Bone marrow (tissue), 2 donors: ENCODE measurements at regions not wholly inside any gene's neighbourhood (a gene's known extent, or its start where the extent isn't known, plus 50 kb on each side); places are given as distances from the start of the nearest gene placed in this dataset.
"Not testable (repeated sequence)": the region's sequence is repeated elsewhere in the genome, so short reads cannot be mapped to it uniquely, and the experiment has no call there.

Experiments used
- DNase-seq, 2 donors: peaks; one replicate each; lab custom pipeline; 2025; lab: John Stamatoyannopoulos, UW

DNA sequence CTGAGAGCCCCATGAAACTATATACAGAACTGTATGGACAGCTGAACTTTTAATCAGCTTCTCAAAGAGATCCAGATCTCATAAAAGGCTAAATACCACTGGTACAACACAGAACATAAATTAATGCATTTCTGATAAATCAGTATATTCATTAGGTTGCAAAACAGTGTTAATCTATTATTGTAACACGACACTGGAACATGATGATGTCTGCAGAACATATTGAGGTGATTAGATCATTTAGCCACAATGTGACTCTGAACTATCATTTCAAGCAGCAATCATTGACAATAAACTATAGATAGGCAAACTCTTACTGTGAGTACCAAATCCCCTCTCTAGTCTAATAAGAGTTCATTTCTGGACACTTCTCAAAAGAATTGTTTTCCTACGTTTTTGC lies 50.3 kb downstream of the GASK1B start:
- no peak for DNase-seq

DNA sequence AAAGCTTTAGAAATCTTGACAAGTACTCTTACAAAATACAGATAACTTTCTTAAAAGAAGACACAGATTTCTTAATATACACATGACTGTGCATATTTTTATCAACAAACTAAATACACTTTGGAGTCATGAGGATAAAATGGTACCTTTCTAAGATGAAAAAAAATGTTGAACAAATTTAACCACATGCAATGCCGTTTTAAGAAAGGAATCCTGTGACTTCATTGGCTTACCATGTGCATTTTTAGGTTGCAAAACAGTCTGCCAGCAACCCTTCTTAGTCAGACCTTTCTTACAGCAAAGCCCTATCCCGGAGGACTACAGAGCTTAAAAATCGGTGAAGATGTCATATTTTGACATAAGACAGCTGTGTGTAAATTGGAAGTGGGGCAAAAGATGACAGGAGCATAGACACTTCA lies 51.7 kb downstream of the GASK1B start:
- no peak for DNase-seq

DNA sequence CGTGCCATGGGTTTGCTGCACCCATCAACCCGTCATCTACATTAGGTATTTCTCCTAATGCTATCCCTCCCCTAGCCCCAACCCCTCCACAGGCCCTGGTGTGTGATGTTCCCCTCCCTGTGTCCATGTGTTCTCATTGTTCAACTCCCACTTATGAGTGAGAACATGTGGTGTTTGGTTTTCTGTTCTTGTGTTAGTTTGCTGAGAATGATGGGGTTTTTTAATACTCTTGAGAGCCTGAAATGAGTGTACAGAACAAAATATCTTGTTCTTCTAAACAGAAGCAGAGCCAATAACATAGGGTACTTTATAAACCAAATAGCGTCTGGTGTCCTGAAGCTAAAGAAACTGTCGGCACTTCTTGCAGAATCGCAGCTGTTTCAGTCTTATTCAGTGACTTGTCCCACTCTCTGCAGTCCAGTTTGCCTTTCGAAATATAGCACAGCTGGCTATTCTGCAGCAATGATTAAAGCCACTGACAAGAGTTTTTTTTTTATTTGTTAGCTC lies 52.1 kb downstream of the GASK1B start:
- DNase-seq = not testable (repeated sequence)

- no peak for DNase-seq
Measured at GRCh38 chr4:158112611-158113010, 60.2 kb downstream of the GASK1B start.

DNA sequence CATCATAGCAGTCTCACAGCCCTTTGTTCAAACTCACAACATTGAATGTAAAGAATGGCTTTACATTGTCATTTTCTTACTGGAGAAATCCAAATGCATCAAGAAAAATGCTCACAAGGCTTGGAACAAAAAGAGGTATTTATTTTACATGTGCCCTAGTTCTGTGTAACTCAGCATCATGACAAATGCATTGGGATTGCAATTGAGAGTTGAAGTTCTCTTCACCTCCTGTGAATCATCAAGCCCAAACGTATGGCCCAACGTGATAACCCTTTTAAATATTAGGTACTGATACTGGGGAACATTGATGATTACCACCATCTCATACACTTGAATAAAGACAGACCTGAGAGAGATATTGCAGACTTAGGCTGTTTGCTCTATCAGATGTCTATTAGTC lies 61.6 kb downstream of the GASK1B start:
- no peak for DNase-seq

DNA sequence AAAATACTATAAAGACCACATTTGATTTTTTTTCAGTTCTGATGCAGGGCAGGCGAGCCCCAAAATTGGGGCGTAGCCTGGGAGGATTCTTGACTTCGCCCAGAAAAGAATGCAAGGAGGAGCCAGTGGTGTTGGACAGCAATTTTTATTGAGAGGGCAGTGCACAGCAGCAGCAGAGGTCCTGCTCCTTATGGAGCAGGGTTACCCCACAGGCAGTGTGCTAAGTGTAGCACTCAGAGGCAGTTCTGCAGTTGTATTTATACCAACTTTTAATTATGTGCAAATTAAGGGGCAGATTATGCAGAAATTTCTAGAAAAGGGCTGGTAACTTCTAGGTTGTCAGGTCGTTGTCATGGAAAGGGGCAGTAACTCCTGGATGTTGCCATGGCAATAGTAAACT lies 69.9 kb downstream of the GASK1B start:
- no peak for DNase-seq

DNA sequence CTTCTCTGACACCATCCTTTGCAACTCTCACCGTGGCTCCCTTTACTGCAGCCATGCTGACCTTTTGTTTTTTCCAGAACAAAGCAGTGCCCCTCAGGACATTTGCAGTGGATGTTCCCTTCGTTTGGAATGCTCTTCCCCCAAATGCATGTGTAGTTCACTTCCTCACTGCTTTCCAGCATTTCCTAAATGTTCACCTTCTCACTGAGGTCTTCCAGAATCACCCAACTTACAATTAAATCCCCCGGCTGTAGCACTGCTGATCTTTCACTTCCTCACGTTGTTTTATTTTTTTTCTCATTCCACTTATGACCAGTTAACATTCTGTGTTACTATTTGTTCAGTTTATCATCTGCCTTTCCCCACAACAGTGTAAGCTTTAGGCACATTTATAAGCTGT lies 73.1 kb downstream of the GASK1B start:
- no peak for DNase-seq

GRCh38 chr4:158098802-158099201 lies 74.0 kb downstream of the GASK1B start:
- no peak for DNase-seq

DNA sequence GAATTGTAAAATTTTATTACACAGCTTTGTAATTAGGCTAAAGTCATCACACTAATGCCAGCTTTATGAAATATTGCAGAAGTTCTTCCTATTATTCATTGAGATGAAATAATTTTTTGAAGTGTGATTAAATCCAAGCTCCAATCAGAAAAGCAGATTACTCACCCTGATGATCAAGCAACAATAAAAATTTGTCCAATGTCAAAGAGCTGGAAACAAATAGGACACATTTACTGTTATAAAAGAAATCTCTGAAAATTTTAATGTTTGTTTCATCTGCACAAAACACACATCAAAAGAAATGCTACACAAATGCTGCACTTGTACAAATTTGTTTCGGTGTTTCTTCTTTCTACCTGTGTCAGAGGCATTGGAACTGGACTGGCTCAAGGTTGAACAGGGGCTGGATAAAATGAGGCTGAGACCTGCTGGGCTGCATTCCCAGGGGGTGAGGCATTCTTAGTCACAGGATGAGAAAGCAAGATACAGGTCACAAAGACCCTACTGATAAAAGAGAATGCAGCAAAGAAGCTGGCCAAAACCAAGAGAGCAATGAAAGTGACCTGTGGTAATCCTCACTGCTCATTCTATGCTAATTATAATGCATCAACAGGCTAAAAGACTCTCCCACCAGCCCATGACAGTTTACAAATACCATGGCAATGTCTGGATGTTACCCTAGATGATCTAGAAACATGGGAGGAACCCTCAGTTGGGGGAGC lies 78.3 kb downstream of the GASK1B start:
- DNase-seq = no peak

GRCh38 chr4:158090323-158090722 lies 82.5 kb downstream of the GASK1B start:
- no peak for DNase-seq

DNA sequence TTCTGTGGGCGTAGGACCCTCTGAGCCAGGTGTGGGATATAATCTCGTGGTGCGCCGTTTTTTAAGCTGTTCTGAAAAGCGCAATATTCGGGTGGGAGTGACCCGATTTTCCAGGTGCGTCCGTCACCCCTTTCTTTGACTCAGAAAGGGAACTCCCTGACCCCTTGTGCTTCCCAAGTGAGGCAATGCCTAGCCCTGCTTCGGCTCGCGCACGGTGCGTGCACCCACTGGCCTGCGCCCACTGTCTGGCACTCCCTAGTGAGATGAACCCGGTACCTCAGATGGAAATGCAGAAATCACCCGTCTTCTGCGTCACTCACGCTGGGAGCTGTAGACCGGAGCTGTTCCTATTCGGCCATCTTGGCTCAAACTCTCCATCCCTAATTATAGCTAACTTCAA lies 82.9 kb downstream of the GASK1B start:
- DNase-seq = not testable (repeated sequence)

GRCh38 chr4:158080354-158080753 lies 92.5 kb downstream of the GASK1B start:
- no peak for DNase-seq

- DNase-seq = no peak
Measured at GRCh38 chr4:158079661-158080060, 93.2 kb downstream of the GASK1B start.

GRCh38 chr4:158077835-158078234 lies 95.0 kb downstream of the GASK1B start:
- no peak for DNase-seq

DNA sequence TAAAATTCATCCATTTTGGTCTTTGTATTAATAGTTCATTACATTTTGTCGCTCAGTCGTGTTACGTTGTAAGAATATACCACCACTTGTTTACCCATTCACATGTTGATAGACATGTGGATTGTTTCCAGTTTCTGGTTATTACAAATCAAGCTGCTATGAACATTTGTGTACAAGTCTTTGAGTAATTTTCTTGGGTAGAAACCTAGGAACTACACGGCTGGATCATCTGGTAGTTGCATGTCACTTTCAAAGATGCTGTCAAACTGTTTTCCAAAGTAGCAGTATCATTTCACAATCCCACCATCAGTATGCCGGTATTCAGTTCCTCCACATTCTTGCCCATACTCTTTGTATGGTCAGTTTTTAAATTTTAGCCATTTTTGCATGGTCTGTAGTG lies 98.0 kb downstream of the GASK1B start:
- DNase-seq = no peak

- DNase-seq = no peak
Measured at GRCh38 chr4:158071931-158072330, 100.9 kb downstream of the GASK1B start.

GRCh38 chr4:158068068-158068467 lies 104.8 kb downstream of the GASK1B start:
- DNase-seq = no peak

GRCh38 chr4:158067646-158068045 lies 105.2 kb downstream of the GASK1B start:
- no peak for DNase-seq

DNA sequence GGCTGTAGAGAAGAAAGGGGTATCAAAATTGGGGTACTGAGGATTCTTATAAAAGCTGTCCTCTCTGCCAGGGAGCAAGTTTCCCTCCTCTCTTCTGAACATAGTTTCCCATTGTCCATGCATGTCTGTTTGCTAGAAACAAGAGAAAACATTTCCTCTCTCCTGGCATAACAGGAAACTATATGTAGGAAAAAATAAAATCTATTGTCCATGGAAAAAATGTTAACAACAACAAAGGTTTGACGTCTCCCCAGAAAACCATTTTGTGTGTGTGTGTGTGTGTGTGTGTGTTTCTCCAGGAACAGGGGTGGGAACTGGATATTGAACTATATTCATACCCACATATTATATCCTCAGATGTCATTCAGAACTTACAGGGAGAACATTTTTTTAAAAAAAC lies 107.2 kb downstream of the GASK1B start:
- DNase-seq = no peak

GRCh38 chr4:158065176-158065575 lies 107.6 kb downstream of the GASK1B start:
- no peak for DNase-seq

- DNase-seq = no peak
Measured at GRCh38 chr4:158056689-158057245, 116.1 kb downstream of the GASK1B start.

GRCh38 chr4:158055668-158056067 lies 117.2 kb downstream of the GASK1B start:
- DNase-seq = no peak

DNA sequence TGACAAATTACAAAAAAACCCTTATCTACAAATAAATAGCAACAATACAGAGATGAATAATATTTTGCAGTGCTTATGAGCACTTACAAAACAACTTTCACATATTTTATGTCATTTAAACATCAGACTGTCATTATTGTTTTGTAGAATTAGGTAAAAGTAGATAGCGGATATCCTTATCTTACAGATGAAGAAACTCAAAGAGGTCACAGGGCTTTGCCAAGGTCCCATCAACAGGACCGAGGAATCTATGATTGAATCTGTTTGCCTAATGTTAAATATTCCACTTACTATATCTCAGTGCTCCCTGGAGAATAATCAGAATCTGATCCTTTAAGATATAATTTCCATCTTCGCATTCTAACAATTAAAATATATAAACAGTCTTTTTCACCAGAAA lies 119.0 kb downstream of the GASK1B start:
- no peak for DNase-seq

GRCh38 chr4:158053086-158053485 lies 119.7 kb downstream of the GASK1B start:
- no peak for DNase-seq
